ENCODE measurements at regions not wholly inside any gene's neighbourhood (a gene's known extent, or its start where the extent isn't known, plus 50 kb on each side); places are given as distances from the start of the nearest gene placed in this dataset.
A peak's percentile ranks its signal among the peaks of the same experiment; 100 is the strongest.

GRCh38 chr7:45235905-45236304 lies 78.3 kb downstream of the RAMP3 start:
- H3K9me3 Mint-ChIP-seq = no peaks in the 10 kb centered on the region

GRCh38 chr7:45236666-45237065 lies 79.1 kb downstream of the RAMP3 start:
- no peaks in the 10 kb centered on the region for H3K36me3 Mint-ChIP-seq
- no peak overlapping the region for H3K4me3 Mint-ChIP-seq
- H3K9me3 Mint-ChIP-seq = no peaks in the 10 kb centered on the region
- DNase-seq (ENCODE audit: low spot score) (no peak), ATAC-seq (no peak)
- H3K4me1 Mint-ChIP-seq (ENCODE audit: low read depth in 2 of 2) = no peaks in the 10 kb centered on the region
- no peak overlapping the region for H3K27ac Mint-ChIP-seq
- H3K27me3 Mint-ChIP-seq = peaks cover 33 to 71% of the 10 kb centered on the region in 2 donors

More at GRCh38 chr7:45235905-45236304, 78.3 kb downstream of the RAMP3 start:
- Mint-ChIP-seq H3K36me3 (no peaks in the 10 kb centered on the region), H3K27me3 (peaks cover 30 to 67% of the 10 kb centered on the region in 2 donors), H3K4me3 (no peak overlapping the region), H3K4me1 (ENCODE audit: low read depth in 2 of 2) (no peaks in the 10 kb centered on the region), H3K27ac (no peak overlapping the region)
- no peak for DNase-seq (ENCODE audit: low spot score)
- ATAC-seq = no peak

GRCh38 chr7:45237788-45238461 lies 80.3 kb downstream of the RAMP3 start:
- DNase-seq (ENCODE audit: low spot score) (no peak), ATAC-seq (peak in 1 of 2 donors; percentile 29)
- no peaks in the 10 kb centered on the region for H3K36me3 Mint-ChIP-seq
- H3K9me3 Mint-ChIP-seq = no peaks in the 10 kb centered on the region
- no peak overlapping the region for H3K27ac Mint-ChIP-seq
- H3K27me3 Mint-ChIP-seq = peaks cover 37 to 59% of the 10 kb centered on the region in 2 donors
- no peak overlapping the region for H3K4me3 Mint-ChIP-seq
- no peaks in the 10 kb centered on the region for H3K4me1 Mint-ChIP-seq (ENCODE audit: low read depth in 2 of 2)

- Mint-ChIP-seq H3K27me3 (peaks cover 36 to 59% of the 10 kb centered on the region in 2 donors), H3K9me3 (no peaks in the 10 kb centered on the region), H3K4me3 (no peak overlapping the region), H3K36me3 (no peaks in the 10 kb centered on the region), H3K27ac (no peak overlapping the region), H3K4me1 (ENCODE audit: low read depth in 2 of 2) (no peaks in the 10 kb centered on the region)
- ATAC-seq = no peak
- no peak for DNase-seq (ENCODE audit: low spot score)
Measured at GRCh38 chr7:45238806-45239205, 81.2 kb downstream of the RAMP3 start.

GRCh38 chr7:45239486-45239885 lies 81.9 kb downstream of the RAMP3 start:
- H3K4me3 Mint-ChIP-seq = no peak overlapping the region
- peaks cover 34 to 59% of the 10 kb centered on the region in 2 donors for H3K27me3 Mint-ChIP-seq
- no peaks in the 10 kb centered on the region for H3K36me3 Mint-ChIP-seq
- ATAC-seq (no peak), DNase-seq (ENCODE audit: low spot score) (no peak)
- no peak overlapping the region for H3K27ac Mint-ChIP-seq
- no peaks in the 10 kb centered on the region for H3K4me1 Mint-ChIP-seq (ENCODE audit: low read depth in 2 of 2)
- H3K9me3 Mint-ChIP-seq = no peaks in the 10 kb centered on the region

- Mint-ChIP-seq H3K9me3 (no peaks in the 10 kb centered on the region), H3K27me3 (peaks cover 34 to 59% of the 10 kb centered on the region in 2 donors), H3K36me3 (no peaks in the 10 kb centered on the region), H3K4me1 (ENCODE audit: low read depth in 2 of 2) (no peaks in the 10 kb centered on the region), H3K27ac (no peak overlapping the region), H3K4me3 (no peak overlapping the region)
- ATAC-seq (no peak), DNase-seq (ENCODE audit: low spot score) (no peak)
Measured at GRCh38 chr7:45240273-45240771, 82.7 kb downstream of the RAMP3 start.

- Mint-ChIP-seq H3K27ac (no peak overlapping the region), H3K27me3 (peaks cover 37 to 58% of the 10 kb centered on the region in 2 donors), H3K4me1 (ENCODE audit: low read depth in 2 of 2) (no peaks in the 10 kb centered on the region), H3K36me3 (no peaks in the 10 kb centered on the region), H3K9me3 (no peaks in the 10 kb centered on the region), H3K4me3 (no peak overlapping the region)
- no peak for ATAC-seq
- no peak for DNase-seq (ENCODE audit: low spot score)
Measured at GRCh38 chr7:45240926-45241325, 83.3 kb downstream of the RAMP3 start.

GRCh38 chr7:45241339-45242109 lies 83.9 kb downstream of the RAMP3 start:
- Mint-ChIP-seq H3K27me3 (peaks cover 40 to 58% of the 10 kb centered on the region in 2 donors), H3K27ac (no peak overlapping the region), H3K36me3 (no peaks in the 10 kb centered on the region), H3K4me3 (no peak overlapping the region), H3K4me1 (ENCODE audit: low read depth in 2 of 2) (no peaks in the 10 kb centered on the region), H3K9me3 (no peaks in the 10 kb centered on the region)
- no peak for DNase-seq (ENCODE audit: low spot score)
- no peak for ATAC-seq

- no peaks in the 10 kb centered on the region for H3K4me1 Mint-ChIP-seq (ENCODE audit: low read depth in 2 of 2)
- H3K27ac Mint-ChIP-seq = no peak overlapping the region
- no peaks in the 10 kb centered on the region for H3K9me3 Mint-ChIP-seq
- H3K4me3 Mint-ChIP-seq = no peak overlapping the region
- peaks cover 41 to 62% of the 10 kb centered on the region in 2 donors for H3K27me3 Mint-ChIP-seq
- DNase-seq (ENCODE audit: low spot score) = no peak
- H3K36me3 Mint-ChIP-seq = peaks cover 3% of the 10 kb centered on the region
- no peak for ATAC-seq
Measured at GRCh38 chr7:45242261-45242660, 84.7 kb downstream of the RAMP3 start.

GRCh38 chr7:45242698-45243097 lies 85.1 kb downstream of the RAMP3 start:
- Mint-ChIP-seq H3K27me3 (peaks cover 44 to 66% of the 10 kb centered on the region in 2 donors), H3K4me1 (ENCODE audit: low read depth in 2 of 2) (no peaks in the 10 kb centered on the region), H3K4me3 (no peak overlapping the region), H3K27ac (no peak overlapping the region), H3K9me3 (no peaks in the 10 kb centered on the region), H3K36me3 (peaks cover 6% of the 10 kb centered on the region)
- ATAC-seq = peak; percentile 20 to 21
- DNase-seq (ENCODE audit: low spot score) = no peak

- DNase-seq (ENCODE audit: low spot score) (no peak), ATAC-seq (no peak)
- H3K4me1 Mint-ChIP-seq (ENCODE audit: low read depth in 2 of 2) = no peaks in the 10 kb centered on the region
- H3K9me3 Mint-ChIP-seq = no peaks in the 10 kb centered on the region
- no peak overlapping the region for H3K27ac Mint-ChIP-seq
- no peak overlapping the region for H3K4me3 Mint-ChIP-seq
- H3K36me3 Mint-ChIP-seq = peaks cover 6% of the 10 kb centered on the region
- peaks cover 40 to 60% of the 10 kb centered on the region in 2 donors for H3K27me3 Mint-ChIP-seq
Measured at GRCh38 chr7:45244981-45245380, 87.4 kb downstream of the RAMP3 start.

GRCh38 chr7:45246339-45246738 lies 88.7 kb downstream of the RAMP3 start:
- H3K9me3 Mint-ChIP-seq = no peaks in the 10 kb centered on the region
- DNase-seq (ENCODE audit: low spot score) (no peak), ATAC-seq (no peak)
- H3K27ac Mint-ChIP-seq = no peak overlapping the region
- peaks cover 6% of the 10 kb centered on the region for H3K36me3 Mint-ChIP-seq
- H3K27me3 Mint-ChIP-seq = peaks cover 38 to 59% of the 10 kb centered on the region in 2 donors
- no peak overlapping the region for H3K4me3 Mint-ChIP-seq
- no peaks in the 10 kb centered on the region for H3K4me1 Mint-ChIP-seq (ENCODE audit: low read depth in 2 of 2)

- Mint-ChIP-seq H3K27me3 (peaks cover 21 to 35% of the 10 kb centered on the region in 2 donors), H3K4me1 (ENCODE audit: low read depth in 2 of 2) (no peaks in the 10 kb centered on the region), H3K27ac (no peak overlapping the region), H3K4me3 (no peak overlapping the region), H3K36me3 (peaks cover 3% of the 10 kb centered on the region), H3K9me3 (no peaks in the 10 kb centered on the region)
- DNase-seq (ENCODE audit: low spot score) = no peak
- ATAC-seq = no peak
Measured at GRCh38 chr7:45252248-45252647, 94.7 kb downstream of the RAMP3 start.

GRCh38 chr7:45252857-45253256 lies 95.3 kb downstream of the RAMP3 start:
- no peak overlapping the region for H3K27ac Mint-ChIP-seq

More at GRCh38 chr7:45252857-45253256, 95.3 kb downstream of the RAMP3 start:
- Mint-ChIP-seq H3K27me3 (peaks cover 19 to 29% of the 10 kb centered on the region in 2 donors), H3K4me1 (ENCODE audit: low read depth in 2 of 2) (no peaks in the 10 kb centered on the region), H3K9me3 (no peaks in the 10 kb centered on the region), H3K36me3 (no peaks in the 10 kb centered on the region), H3K4me3 (no peak overlapping the region)
- ATAC-seq (peak in 1 of 2 donors; percentile 28), DNase-seq (ENCODE audit: low spot score) (no peak)
